Kidney capillary endothelial cell (primary cell): ENCODE measurements at regions not wholly inside any gene's neighbourhood (a gene's known extent, or its start where the extent isn't known, plus 50 kb on each side); places are given as distances from the start of the nearest gene placed in this dataset.
"Not testable (repeated sequence)": the region's sequence is repeated elsewhere in the genome, so short reads cannot be mapped to it uniquely, and the experiment has no call there.

Experiments
- DNase-seq: peaks from one replicate; pipeline ENCODE4 v3.0.0-alpha.2; 2018; ENCODE audit warnings: low spot score

DNA sequence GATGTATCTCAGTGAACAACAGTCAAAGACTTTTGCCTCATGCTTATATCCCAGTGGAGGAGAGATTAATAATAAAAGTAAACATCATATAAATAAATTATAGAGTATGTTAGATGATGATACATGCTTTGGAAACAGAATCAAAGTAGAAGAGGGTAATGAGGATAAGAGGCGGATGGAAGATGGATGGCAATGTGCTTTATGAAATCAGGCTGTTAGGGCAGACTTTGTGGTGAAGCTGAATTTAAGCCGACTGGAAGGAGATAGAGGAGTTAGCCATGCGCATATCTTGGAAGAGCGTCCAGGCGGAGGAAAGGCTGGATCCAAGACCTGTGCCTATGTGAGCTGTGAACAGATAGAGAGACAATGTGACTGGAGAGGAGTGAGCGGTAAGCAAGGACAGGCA is 74.9 kb upstream of the GUCY1A1 start:
- no peak for DNase-seq

DNA sequence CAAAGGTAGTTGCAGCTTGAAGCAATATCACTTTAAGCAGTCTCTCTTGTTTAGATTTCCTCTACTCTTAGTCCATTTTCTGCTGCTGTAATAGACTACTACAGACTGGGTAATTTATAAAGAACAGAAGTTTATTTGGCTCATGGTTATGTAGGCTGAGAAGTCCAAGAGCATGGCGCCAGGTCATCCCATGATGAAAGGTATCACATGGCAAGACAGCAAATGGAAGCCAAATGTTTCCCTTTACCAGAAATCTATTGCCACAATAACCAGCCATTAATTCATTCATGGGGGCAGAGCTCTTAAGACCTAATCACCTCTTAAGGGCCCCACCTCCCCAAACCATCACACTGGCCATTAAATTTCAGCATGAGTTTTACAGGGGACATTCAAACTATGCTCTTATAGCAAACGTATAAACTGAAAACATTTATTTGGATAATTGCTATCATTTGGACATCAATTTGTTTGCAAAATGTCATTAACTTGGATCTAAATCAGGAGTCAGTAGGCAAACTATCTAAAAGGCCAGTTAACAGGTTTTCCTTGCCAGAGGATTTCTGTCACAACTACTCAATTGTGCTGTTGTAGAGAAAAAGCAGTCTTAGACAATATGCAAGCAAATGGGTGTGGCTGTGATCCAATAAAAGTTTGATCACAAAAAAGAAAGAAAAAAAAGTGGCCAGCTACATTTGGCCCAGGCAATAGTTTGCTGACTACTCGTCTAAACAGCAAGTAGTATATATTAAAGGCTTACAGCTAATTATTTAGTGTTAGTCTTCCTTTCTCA is 75.7 kb upstream of the GUCY1A1 start:
- no peak for DNase-seq

DNA sequence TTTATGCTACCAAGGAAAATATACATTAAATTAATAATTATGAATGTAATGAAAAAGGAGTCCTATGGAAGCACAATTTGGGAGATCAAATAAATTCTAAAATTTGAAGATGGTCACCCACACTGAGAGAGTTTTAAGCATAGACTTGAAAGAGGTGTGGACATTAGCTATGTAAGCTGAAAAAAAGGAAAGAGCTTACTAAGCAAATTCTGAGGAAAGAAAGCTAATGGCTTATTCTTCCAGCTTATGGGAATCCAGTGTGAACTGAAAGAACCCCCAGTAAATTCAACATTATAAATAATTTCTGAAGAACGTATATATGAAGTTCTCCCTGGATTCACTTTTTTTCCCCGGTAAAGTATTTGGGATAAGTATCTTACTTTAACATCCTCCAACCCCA is 78.2 kb upstream of the GUCY1A1 start:
- no peak for DNase-seq

GRCh38 chr4:155587766-155588165 is 78.9 kb upstream of the GUCY1A1 start:
- no peak for DNase-seq

GRCh38 chr4:155582971-155583437 is 83.6 kb upstream of the GUCY1A1 start:
- peak; percentile 23 for DNase-seq

- DNase-seq: no peak
These were observed 84.6 kb upstream of the GUCY1A1 start for GRCh38 chr4:155582041-155582440.

DNA sequence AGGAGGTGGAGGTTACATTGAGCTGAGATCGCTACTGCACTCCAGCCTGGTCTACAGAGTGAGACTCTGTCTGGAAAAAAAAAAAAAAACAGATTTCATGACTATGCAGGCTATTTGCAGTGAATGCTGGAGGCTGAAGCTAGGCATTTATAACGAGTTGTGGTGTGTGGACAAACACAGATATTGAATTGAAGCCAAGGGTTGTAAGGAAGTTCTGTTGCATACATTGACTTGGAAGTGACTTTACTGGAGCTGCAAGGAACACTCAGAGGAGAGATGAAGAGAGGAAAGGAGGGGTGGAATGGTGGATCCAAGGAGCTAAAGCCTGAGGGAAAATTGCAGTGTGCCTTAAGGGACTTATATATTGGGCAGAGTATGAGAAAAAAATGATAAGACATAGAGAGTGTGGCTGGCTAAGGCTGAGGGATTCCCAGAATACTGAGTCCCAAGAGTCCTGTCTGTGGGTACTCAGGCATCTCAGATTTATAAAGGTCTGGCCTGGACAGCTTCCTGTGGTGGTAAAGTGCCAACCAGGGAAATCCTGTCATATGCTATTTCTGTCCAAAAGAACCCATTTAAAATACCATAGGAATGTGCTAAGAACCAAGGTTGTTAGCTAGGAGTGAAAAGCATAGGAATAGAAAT is 87.8 kb upstream of the GUCY1A1 start:
- no peak for DNase-seq

DNA sequence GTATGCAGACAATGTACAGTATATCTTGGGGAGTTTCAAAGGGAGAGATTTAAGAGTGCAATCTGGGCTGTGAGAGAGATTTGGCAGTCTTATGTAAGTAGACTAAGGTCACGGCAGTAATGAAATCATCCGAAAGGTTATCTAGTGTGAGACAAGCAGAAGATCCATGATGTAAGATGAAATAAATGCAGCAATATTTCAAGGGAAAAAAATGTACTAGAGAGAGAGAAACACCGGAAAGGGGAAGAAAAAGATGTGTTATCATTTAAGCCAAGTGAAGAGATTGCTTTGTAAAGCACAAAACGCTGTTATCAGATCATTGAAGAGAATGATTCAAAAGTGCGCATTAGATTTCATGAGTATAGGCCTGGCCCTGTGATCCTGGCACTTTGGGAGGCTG is 88.4 kb upstream of the GUCY1A1 start:
- no peak for DNase-seq

DNA sequence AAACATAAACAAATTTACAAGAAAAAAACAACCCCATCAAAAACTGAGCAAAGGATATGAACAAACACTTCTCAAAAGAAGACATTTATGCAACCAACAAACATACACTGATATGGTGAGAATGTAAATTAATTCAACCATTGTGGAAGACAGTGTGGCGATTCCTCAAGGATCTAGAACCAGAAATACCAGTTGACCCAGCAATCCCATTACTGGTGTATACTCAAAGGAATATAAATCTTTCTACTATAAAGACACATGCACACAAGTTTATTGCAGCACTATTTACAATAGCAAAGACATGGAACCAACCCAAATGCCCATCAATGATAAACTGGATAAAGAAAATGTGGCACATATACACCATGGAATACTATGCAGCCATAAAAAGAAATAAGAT is 92.3 kb upstream of the GUCY1A1 start:
- DNase-seq: not testable (repeated sequence)

GRCh38 chr4:155573126-155573525 is 93.5 kb upstream of the GUCY1A1 start:
- DNase-seq: no peak

- DNase-seq: no peak
These were observed 94.4 kb upstream of the GUCY1A1 start for GRCh38 chr4:155572106-155572703.

- no peak for DNase-seq
These were observed 95.3 kb upstream of the GUCY1A1 start for GRCh38 chr4:155571184-155571944.

DNA sequence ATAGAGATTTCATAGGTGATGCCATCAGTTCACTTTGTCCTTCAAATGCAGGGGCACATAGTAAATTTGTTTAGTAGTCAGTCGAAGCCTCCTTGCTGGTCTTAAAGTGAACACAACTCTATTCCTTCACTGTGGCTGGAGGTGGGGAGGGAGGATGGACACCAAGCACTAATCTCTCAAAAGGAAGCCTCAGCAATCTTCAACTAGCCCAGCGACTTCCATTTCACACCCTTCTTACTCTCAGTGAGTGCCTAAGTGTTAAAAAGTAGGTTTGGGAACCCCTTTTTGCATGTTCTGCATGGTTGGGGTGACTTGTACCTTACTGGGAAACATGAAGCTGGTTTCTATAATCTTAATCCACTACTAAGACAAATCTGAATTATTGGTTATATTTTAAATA is 96.0 kb upstream of the GUCY1A1 start:
- DNase-seq: no peak

- DNase-seq: no peak
These were observed 96.6 kb upstream of the GUCY1A1 start for GRCh38 chr4:155569960-155570515.

DNA sequence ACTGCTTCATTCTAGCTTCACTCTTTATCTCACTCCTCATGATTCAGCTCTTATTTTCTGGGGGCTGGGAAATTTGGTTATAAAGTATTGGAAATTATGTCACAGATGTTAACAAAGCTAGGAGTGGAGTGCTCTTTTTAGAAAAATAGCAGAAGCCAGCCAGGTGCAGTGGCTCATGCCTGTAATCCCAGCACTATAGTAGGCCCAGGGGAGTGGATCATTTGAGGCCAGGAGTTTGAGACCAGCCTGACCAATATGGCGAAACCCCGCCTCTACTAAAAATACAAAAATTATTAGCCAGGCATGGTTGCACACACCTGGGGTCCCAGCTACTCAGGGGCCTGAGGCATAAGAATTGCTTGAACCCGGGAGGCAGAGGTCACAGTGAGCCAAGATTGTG is 97.2 kb upstream of the GUCY1A1 start:
- no peak for DNase-seq

GRCh38 chr4:155568641-155569220 is 97.9 kb upstream of the GUCY1A1 start:
- no peak for DNase-seq

DNA sequence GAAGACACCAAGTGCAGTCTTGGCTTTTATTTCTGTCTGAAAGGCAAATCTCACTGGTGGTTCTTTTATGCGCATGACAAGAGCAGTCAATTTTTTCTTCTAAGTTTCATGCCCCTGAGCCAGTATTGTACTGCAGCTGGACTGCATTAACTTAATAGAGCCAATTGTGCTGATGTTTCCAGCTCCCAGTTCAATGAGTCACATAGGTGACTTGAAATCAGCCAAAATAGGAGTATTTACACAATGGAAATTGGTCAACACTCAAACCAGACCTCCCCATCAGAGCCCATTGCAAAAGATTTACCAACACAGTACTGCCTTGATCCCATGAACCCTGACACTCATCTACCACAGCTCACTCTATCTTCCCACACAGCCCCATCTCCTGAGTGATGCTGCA is 100.3 kb upstream of the GUCY1A1 start:
- no peak for DNase-seq

DNA sequence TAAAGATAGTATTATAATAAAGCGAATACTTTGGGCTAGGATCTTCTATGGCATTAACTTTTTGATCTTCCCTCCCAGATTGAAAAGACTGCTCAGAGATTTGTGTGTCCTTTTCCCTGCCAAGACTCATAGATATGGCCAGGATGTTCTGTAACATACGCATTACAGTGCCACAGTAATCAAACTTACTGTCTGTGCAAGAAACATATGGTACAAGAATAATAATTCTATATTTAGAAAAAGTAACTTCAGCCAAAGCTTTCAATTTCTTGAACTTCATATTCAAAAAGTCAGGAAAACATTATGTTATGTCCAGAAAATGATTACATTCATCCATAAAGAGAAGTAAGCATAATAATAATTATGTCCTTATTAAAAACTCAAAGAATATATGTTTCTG is 100.9 kb upstream of the GUCY1A1 start:
- DNase-seq: no peak

GRCh38 chr4:155565330-155565729 is 101.3 kb upstream of the GUCY1A1 start:
- no peak for DNase-seq

- no peak for DNase-seq
These were observed 101.8 kb upstream of the GUCY1A1 start for GRCh38 chr4:155564880-155565279.

- no peak for DNase-seq
These were observed 102.6 kb upstream of the GUCY1A1 start for GRCh38 chr4:155564086-155564485.

GRCh38 chr4:155559915-155560314 is 106.7 kb upstream of the GUCY1A1 start:
- DNase-seq: no peak
